Suprapubic skin (tissue), 4 donors: ENCODE measurements at regions not wholly inside any gene's neighbourhood (a gene's known extent, or its start where the extent isn't known, plus 50 kb on each side); places are given as distances from the start of the nearest gene placed in this dataset.

ENCODE experiments used
- DNase-seq, 2 donors: peaks; one replicate each; pipeline ENCODE4 v3.0.0-alpha.2; 2019; ENCODE audit warnings: low spot score in 2 of 2
- H3K27ac ChIP-seq: fragments of 200-600 bp; sonication (generic); one replicate; pipeline ENCODE4 v1.5.1; 2019
- H3K27me3 ChIP-seq: fragments of 200-600 bp; sonication (generic); one replicate; pipeline ENCODE4 v1.5.1; 2019
- H3K36me3 ChIP-seq: fragments of 200-600 bp; sonication (generic); one replicate; pipeline ENCODE4 v1.5.1; 2019
- H3K4me1 ChIP-seq: fragments of 200-600 bp; sonication (generic); one replicate; pipeline ENCODE4 v1.5.1; 2019
- H3K4me3 ChIP-seq: fragments of 200-600 bp; sonication (generic); one replicate; pipeline ENCODE4 v1.5.1; 2019; ENCODE audit warnings: mild to moderate bottlenecking
- H3K9me3 ChIP-seq: fragments of 200-600 bp; sonication (generic); one replicate; pipeline ENCODE4 v1.5.1; 2019
- CTCF ChIP-seq, 2 donors: fragments of 200-600 bp in 1 of 2; fragments of 450-650 bp in 1 of 2; sonication (generic) in 1 of 2; IDR thresholded peaks; one replicate each; pipeline ENCODE4 v1.5.1; 2016 to 2019; ENCODE audit warnings: antibody characterized with exemption in 2 of 2, mild to moderate bottlenecking in 1 of 2, moderate library complexity in 1 of 2
- EP300 ChIP-seq: sonication (generic); formaldehyde crosslinking; IDR thresholded peaks from one replicate; pipeline ENCODE4 v1.6.1; 2017; ENCODE audit warnings: antibody characterized with exemption
- POLR2A ChIP-seq, 2 donors: fragments of 450-650 bp; IDR thresholded peaks; one replicate each; pipeline ENCODE4 v1.6.1; 2017; ENCODE audit warnings: antibody characterized with exemption in 2 of 2, mild to moderate bottlenecking in 2 of 2, moderate library complexity in 2 of 2
- POLR2AphosphoS5 ChIP-seq, 3 donors: sonication (generic); formaldehyde crosslinking; IDR thresholded peaks; one replicate each; pipeline ENCODE4 v1.6.1; 2017; ENCODE audit warnings: antibody characterized with exemption in 3 of 3
- WGBS: methylation state at CpG from one replicate; pipeline ENCODE4 v1.1.5; 2018; 5-methylcytosine and 5-hydroxymethylcytosine counted together

- H3K4me1 ChIP-seq: peaks cover 26% of the 10 kb centered on the region
- no peak overlapping the region for H3K4me3 ChIP-seq
- 60% methylated on average over 10 of the region's 16 CpGs for WGBS
- H3K9me3 ChIP-seq: no peaks in the 10 kb centered on the region
- no peaks in the 10 kb centered on the region for H3K36me3 ChIP-seq
- peaks cover 15% of the 10 kb centered on the region for H3K27me3 ChIP-seq
- TF ChIP-seq CTCF (IDR thresholded peaks at IDR 0.05) (no peak), POLR2AphosphoS5 (IDR thresholded peaks at IDR 0.05) (no peak), EP300 (no peak), POLR2A (IDR thresholded peaks at IDR 0.05) (no peak)
- H3K27ac ChIP-seq: no peak overlapping the region
- DNase-seq: peak in 1 of 2 donors; percentile 40
These were observed 333.6 kb downstream of the NPHP4 start for GRCh38 chr1:5658340-5659316.

GRCh38 chr1:5651964-5652821 is 340.0 kb downstream of the NPHP4 start:
- DNase-seq: no peak
- H3K27ac ChIP-seq: peak overlapping the region; percentile 51
- peaks cover 30% of the 10 kb centered on the region for H3K27me3 ChIP-seq
- peaks cover 21% of the 10 kb centered on the region for H3K4me1 ChIP-seq
- H3K36me3 ChIP-seq: no peaks in the 10 kb centered on the region
- WGBS: 6% methylated on average over 12 of the region's 18 CpGs
- H3K9me3 ChIP-seq: no peaks in the 10 kb centered on the region
- TF ChIP-seq EP300 (no peak), CTCF (IDR thresholded peaks at IDR 0.05) (no peak), POLR2AphosphoS5 (IDR thresholded peaks at IDR 0.05) (peak; percentile 28 to 87 (median 54))
- no peak overlapping the region for H3K4me3 ChIP-seq

- 71% methylated on average over 11 of the region's 11 CpGs for WGBS
- no peak for DNase-seq
- H3K27me3 ChIP-seq: peaks cover 30% of the 10 kb centered on the region
These were observed 340.8 kb downstream of the NPHP4 start for GRCh38 chr1:5651473-5651872.

GRCh38 chr1:5651027-5651410 is 341.2 kb downstream of the NPHP4 start:
- 81% methylated on average over 12 of the region's 13 CpGs for WGBS
- no peak for DNase-seq

More at GRCh38 chr1:5651473-5651872, 340.8 kb downstream of the NPHP4 start:
- Histone ChIP-seq H3K27ac (peak overlapping the region; percentile 51), H3K4me1 (peaks cover 21% of the 10 kb centered on the region), H3K9me3 (no peaks in the 10 kb centered on the region), H3K36me3 (no peaks in the 10 kb centered on the region), H3K4me3 (no peak overlapping the region)
- TF ChIP-seq CTCF (IDR thresholded peaks at IDR 0.05): no peak
- TF ChIP-seq EP300: no peak
- no peak for TF ChIP-seq POLR2AphosphoS5 (IDR thresholded peaks at IDR 0.05)
- no peak for TF ChIP-seq POLR2A (IDR thresholded peaks at IDR 0.05)

More at GRCh38 chr1:5651027-5651410, 341.2 kb downstream of the NPHP4 start:
- peaks cover 30% of the 10 kb centered on the region for H3K27me3 ChIP-seq
- TF ChIP-seq EP300 (no peak), POLR2AphosphoS5 (IDR thresholded peaks at IDR 0.05) (no peak), POLR2A (IDR thresholded peaks at IDR 0.05) (no peak), CTCF (IDR thresholded peaks at IDR 0.05) (no peak)
- no peaks in the 10 kb centered on the region for H3K36me3 ChIP-seq
- H3K4me1 ChIP-seq: peaks cover 21% of the 10 kb centered on the region
- H3K4me3 ChIP-seq: no peak overlapping the region
- no peaks in the 10 kb centered on the region for H3K9me3 ChIP-seq
- H3K27ac ChIP-seq: no peak overlapping the region
